Right lobe of liver (tissue), 6 donors: ENCODE measurements at regions not wholly inside any gene's neighbourhood (a gene's known extent, or its start where the extent isn't known, plus 50 kb on each side); places are given as distances from the start of the nearest gene placed in this dataset.
A peak's percentile ranks its signal among the peaks of the same experiment; 100 is the strongest.

Experiments used
- ATAC-seq, 4 donors: fragments of 200-7000 bp; cut with Tn5 transposase; one replicate each; pipeline ENCODE4 v1.9.1; 2020; ENCODE audit warnings: mild to moderate bottlenecking in 4 of 4, moderate library complexity in 4 of 4
- DNase-seq, 3 donors: peaks; one replicate each; pipeline ENCODE4 v3.0.0-alpha.2; 2020
- H3K27ac ChIP-seq, 3 donors: fragments of 200-600 bp; one replicate each; pipeline ENCODE4 v1.8.0; 2022
- H3K27me3 ChIP-seq, 2 donors: fragments of 200-600 bp; one replicate each; pipeline ENCODE4 v1.8.0; 2022
- H3K36me3 ChIP-seq, 4 donors: fragments of 200-600 bp; sonication (generic) in 1 of 4; one replicate each; pipeline versions ENCODE4 v1.5.1 to v1.8.0; 2017 to 2022; ENCODE audit warnings: control low read depth in 1 of 4
- H3K4me1 ChIP-seq, 4 donors: fragments of 200-600 bp; sonication (generic) in 1 of 4; one replicate each; pipeline versions ENCODE4 v1.5.1 to v1.8.0; 2017 to 2022; ENCODE audit warnings: control low read depth in 1 of 4
- H3K4me3 ChIP-seq, 3 donors: fragments of 200-600 bp; one replicate each; pipeline ENCODE4 v1.8.0; 2022
- H3K9me3 ChIP-seq, 4 donors: fragments of 200-600 bp; sonication (generic) in 1 of 4; one replicate each; pipeline versions ENCODE4 v1.5.1 to v1.8.0; 2017 to 2022; ENCODE audit warnings: control low read depth in 1 of 4
- POLR2A ChIP-seq: fragments of 450-650 bp; IDR thresholded peaks from one replicate; pipeline ENCODE4 v1.6.1; 2017; ENCODE audit warnings: antibody characterized with exemption, mild to moderate bottlenecking
- WGBS: methylation state at CpG from one replicate; pipeline ENCODE4 v1.1.6; 2018; ENCODE audit warnings: low coverage, low lambda C conversion rate; ENCODE audit not compliant: insufficient coverage; ENCODE audit errors: missing lambda C conversion rate; 5-methylcytosine and 5-hydroxymethylcytosine counted together
- intact Hi-C, 2 donors: fragments of 100-400 bp; cut with DNase I; formaldehyde crosslinking; loops; one replicate each; pipeline versions ENCODE4 v1.11.2 to v1.14.1; 2022
- TF ChIP-seq, protein P1 (sequence below), 4 donors: fragments of 200-600 bp in 3 of 4; fragments of 450-650 bp in 1 of 4; IDR thresholded peaks; one replicate each; pipeline versions ENCODE4 v1.5.1 to v1.8.0; 2016 to 2022; ENCODE audit warnings: antibody characterized with exemption in 4 of 4, mild to moderate bottlenecking in 2 of 4
- donor health status: DM: no; HTN: yes; CAD: no.
- donor health status: DM: no; HTN: no; CAD: no.
- donor health status: DM: no; HTN: no; CAD: no.
- donor health status: DM: no; HTN: yes; CAD: no.
- donor health status: DM: no; HTN: yes; CAD: no.

DNA sequence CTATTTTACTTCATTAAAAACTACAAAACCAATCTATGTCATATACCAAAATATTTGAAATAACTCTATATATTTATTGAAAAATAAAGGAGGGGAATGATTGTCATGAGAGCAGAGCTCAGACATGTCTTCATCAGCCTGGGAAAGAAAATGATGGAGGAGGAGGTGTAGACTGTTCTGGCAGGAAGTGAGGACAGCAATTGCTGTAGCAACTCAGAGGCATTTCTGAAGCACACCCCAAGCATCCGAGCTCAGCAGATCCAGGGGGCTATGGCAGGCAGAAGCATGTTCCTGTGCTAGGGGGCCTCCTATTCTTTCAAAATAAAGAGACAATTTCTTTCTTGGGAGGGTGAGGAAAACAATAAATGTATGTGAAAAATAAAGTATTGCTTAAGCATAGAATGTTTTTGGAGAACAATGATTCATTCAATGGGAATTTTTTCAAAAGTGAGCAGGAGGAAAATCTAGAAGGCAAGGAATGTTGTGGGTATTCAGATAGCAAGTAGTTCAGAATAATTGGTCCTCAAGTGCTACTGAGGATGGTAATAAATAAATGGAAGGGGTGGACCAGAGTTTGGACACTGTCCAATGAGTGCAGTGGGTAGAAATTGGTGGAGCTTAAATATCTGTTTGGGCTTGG lies 383.4 kb downstream of the CDH11 start:
- DNase-seq, result no peak
- no peaks in the 10 kb centered on the region for H3K27me3 ChIP-seq
- no peak for ATAC-seq
- H3K9me3 ChIP-seq, result no peaks in the 10 kb centered on the region
- TF ChIP-seq, protein P1, sequence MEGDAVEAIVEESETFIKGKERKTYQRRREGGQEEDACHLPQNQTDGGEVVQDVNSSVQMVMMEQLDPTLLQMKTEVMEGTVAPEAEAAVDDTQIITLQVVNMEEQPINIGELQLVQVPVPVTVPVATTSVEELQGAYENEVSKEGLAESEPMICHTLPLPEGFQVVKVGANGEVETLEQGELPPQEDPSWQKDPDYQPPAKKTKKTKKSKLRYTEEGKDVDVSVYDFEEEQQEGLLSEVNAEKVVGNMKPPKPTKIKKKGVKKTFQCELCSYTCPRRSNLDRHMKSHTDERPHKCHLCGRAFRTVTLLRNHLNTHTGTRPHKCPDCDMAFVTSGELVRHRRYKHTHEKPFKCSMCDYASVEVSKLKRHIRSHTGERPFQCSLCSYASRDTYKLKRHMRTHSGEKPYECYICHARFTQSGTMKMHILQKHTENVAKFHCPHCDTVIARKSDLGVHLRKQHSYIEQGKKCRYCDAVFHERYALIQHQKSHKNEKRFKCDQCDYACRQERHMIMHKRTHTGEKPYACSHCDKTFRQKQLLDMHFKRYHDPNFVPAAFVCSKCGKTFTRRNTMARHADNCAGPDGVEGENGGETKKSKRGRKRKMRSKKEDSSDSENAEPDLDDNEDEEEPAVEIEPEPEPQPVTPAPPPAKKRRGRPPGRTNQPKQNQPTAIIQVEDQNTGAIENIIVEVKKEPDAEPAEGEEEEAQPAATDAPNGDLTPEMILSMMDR (IDR thresholded peaks at IDR 0.05), result no peak
- no peaks in the 10 kb centered on the region for H3K4me1 ChIP-seq
- no peak overlapping the region for H3K27ac ChIP-seq
- intact Hi-C loops, result no loop called here
- WGBS, result 60% methylated on average over 1 of the region's 1 CpG
- no peak overlapping the region for H3K4me3 ChIP-seq
- no peaks in the 10 kb centered on the region for H3K36me3 ChIP-seq

DNA sequence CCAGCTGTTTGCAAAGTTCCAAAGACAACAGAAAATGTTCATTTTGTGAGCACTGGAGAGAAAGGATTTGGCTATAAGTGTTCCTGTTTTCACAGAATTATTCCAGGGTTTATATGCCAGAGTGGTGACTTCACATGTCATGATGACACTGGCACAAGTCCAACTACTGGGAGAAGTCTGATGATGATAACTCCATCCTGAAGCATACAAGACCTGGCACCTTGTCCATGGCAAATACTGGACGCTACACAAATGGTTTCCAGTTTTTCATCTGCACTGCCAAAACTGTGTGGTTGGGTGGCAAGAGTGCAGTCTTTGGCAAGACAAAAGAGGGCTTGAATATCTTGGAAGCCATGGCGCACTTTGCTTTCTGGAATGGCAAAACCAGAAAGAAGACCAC lies 385.0 kb downstream of the CDH11 start:
- Histone ChIP-seq H3K27ac (no peak overlapping the region), H3K4me1 (no peaks in the 10 kb centered on the region), H3K36me3 (no peaks in the 10 kb centered on the region), H3K9me3 (no peaks in the 10 kb centered on the region), H3K27me3 (no peaks in the 10 kb centered on the region), H3K4me3 (no peak overlapping the region)
- DNase-seq (no peak), ATAC-seq (no peak)
- intact Hi-C loops, result no loop called here
- TF ChIP-seq, protein P1 (IDR thresholded peaks at IDR 0.05), result no peak
- WGBS, result 44% methylated on average over 2 of the region's 2 CpGs

DNA sequence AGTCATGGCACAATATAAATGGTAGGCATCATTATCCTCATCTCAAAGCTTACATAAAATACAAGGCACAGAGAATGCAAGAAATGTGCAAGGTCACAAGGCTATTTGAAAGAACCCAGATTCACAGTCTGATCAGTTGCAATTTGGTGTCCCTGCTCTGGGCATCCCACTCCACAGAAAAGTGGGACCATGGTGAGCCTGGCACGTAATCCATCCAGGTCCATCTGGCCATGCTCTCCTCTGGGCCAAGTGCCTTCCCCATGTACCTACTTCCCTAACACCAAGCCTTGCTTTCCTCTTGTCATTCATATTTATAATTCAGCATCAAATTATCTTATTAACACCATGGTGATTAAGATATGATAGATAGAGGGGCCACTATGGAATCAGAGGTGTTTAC lies 390.0 kb downstream of the CDH11 start:
- DNase-seq, result no peak
- Histone ChIP-seq H3K4me3 (no peak overlapping the region), H3K27me3 (no peaks in the 10 kb centered on the region), H3K27ac (no peak overlapping the region), H3K4me1 (no peaks in the 10 kb centered on the region), H3K36me3 (no peaks in the 10 kb centered on the region), H3K9me3 (no peaks in the 10 kb centered on the region)
- no peak for TF ChIP-seq POLR2A
- TF ChIP-seq, protein P1 (IDR thresholded peaks at IDR 0.05), result no peak
- 100% methylated on average over 1 of the region's 1 CpG for WGBS
- ATAC-seq, result no peak
- intact Hi-C loops, result no loop called here

DNA sequence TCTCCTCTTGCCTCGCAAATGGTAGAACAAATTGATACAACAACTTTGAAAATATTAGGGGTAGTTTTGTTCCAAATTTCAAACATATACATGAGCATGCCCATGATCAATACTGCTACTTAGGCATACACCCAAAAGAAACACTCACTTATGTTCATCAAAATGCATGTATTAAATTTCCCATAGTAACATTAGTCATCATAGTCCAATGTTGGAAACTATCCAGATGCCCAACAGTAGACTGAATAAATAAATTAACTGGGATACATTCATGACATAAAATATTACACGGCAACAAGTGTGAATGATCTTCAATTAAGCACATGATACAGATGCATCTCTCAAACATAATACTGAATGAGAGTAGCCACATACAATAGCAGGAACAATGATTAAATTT lies 391.6 kb downstream of the CDH11 start:
- ATAC-seq, result no peak
- Histone ChIP-seq H3K9me3 (no peaks in the 10 kb centered on the region), H3K4me1 (no peaks in the 10 kb centered on the region), H3K4me3 (no peak overlapping the region), H3K27ac (no peak overlapping the region), H3K27me3 (no peaks in the 10 kb centered on the region), H3K36me3 (no peaks in the 10 kb centered on the region)
- TF ChIP-seq, protein P1 (IDR thresholded peaks at IDR 0.05), result no peak
- no peak for TF ChIP-seq POLR2A
- intact Hi-C loops, result no loop called here
- WGBS, result 91% methylated on average over 2 of the region's 2 CpGs
- no peak for DNase-seq

DNA sequence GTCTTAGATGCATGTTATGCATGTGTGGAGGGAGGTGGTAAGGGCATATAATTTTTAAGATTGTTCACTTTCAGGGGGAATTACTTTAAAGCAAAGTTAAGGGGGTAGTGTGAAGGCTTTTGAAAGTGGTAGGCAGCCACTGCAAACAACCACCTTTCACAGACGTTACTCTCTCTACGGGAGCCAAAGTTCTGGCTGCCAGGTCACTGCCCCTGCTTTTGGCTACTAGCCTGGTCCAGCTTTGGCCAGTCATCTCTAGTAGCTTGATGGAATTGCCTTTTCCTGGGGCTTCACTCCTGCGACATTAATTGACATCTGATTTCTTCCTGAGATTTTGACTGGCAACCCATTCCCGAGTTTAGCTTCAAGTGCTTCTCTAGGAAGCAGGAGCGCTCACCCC lies 397.5 kb downstream of the CDH11 start:
- H3K27me3 ChIP-seq, result no peaks in the 10 kb centered on the region
- H3K36me3 ChIP-seq, result no peaks in the 10 kb centered on the region
- no peak for DNase-seq
- H3K4me1 ChIP-seq, result no peaks in the 10 kb centered on the region
- 31% methylated on average over 3 of the region's 5 CpGs for WGBS
- H3K4me3 ChIP-seq, result no peak overlapping the region
- TF ChIP-seq, protein P1 (IDR thresholded peaks at IDR 0.05), result no peak
- TF ChIP-seq POLR2A, result no peak
- H3K9me3 ChIP-seq, result no peaks in the 10 kb centered on the region
- intact Hi-C loops, result no loop called here
- no peak overlapping the region for H3K27ac ChIP-seq
- ATAC-seq, result peak; percentile 20 to 65 (median 53)
